COLO668 (cell line): ENCODE measurements at regions not wholly inside any gene's neighbourhood (a gene's known extent, or its start where the extent isn't known, plus 50 kb on each side); places are given as distances from the start of the nearest gene placed in this dataset.

Source experiments
- DNase-seq: peaks from one replicate; lab custom pipeline; 2025; ENCODE audit not compliant: unreplicated experiment; lab: John Stamatoyannopoulos, UW

DNA sequence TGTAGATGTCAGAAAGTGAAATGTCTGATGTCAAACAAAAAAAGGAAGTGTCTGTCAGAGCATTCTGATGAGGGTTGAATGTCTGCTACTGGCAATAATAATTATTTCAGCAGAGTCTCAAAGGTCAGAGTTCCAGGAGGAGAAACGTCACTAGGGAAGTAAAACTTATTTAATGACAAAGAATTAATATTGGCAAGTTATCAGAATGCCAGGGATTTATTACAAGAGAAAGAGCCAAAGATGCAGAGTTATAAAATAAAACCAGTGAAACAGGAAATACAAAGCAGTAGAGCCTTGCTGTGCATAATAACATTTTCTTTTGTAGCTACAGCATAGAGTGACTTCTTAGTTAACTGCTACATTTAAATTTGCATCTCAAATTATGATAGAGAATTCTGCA, 504.0 kb upstream of the LRRC4C start:
- DNase-seq = no peak

GRCh38 chr11:41970681-41971080, 511.2 kb upstream of the LRRC4C start:
- DNase-seq = no peak

GRCh38 chr11:41971592-41971991, 512.1 kb upstream of the LRRC4C start:
- no peak for DNase-seq

DNA sequence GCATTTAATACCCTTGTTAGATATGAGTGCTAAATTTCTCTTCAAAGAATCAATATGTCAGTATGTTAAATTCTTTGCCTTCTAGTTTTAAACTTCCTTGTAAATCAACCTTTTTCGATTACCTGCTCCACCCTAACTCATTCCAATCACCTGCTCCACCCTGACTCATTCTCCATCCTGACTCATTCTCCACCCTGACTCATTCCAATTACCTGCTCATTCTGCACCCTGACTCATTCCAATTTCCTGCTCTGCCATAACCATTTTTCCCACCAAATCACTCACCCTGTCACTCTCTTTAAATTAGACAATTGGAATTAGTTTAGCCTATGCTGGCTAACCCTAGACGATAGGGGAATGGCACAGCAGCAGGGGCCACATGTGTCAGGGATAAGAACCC, 519.5 kb upstream of the LRRC4C start:
- no peak for DNase-seq

DNA sequence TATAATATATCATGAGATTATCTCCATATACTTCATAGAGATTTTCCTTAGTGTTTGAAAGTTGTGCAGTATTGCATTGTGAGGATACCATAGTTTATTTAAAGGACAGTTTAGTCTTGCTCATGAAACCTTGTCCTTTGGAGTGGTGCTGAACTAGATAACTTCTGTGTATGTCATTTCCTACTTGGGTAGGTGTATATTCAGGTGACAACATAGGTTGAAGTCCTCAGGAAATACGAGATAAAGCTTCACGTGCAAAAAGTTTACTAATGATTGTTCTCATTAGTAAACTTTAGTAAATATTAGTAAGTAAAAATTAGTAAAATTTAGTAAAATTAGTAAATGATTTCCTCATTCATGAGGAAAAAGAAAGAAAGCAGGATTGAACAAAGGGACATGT, 521.3 kb upstream of the LRRC4C start:
- no peak for DNase-seq

DNA sequence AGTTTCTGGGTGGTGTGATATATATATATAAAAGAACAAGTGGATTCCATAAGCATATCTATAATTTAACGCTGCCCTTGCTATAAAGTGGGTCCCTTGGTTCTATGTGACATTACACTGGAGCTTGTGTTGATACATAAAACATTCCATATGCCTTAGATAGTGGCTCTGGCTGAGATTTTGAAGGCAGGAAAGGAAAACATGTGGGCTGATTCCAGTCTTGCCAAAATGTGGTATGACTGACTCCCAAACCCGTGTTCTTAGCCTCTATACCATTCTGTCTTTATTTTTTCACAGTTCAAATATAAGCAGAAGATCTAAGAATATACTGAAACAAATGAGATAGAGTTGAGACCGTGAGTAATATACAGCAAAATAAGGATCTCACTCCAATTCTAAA, 522.8 kb upstream of the LRRC4C start:
- DNase-seq = no peak

- DNase-seq = no peak
These were observed 523.5 kb upstream of the LRRC4C start for GRCh38 chr11:41982975-41983374.

- no peak for DNase-seq
These were observed 524.0 kb upstream of the LRRC4C start for GRCh38 chr11:41983475-41983874.

DNA sequence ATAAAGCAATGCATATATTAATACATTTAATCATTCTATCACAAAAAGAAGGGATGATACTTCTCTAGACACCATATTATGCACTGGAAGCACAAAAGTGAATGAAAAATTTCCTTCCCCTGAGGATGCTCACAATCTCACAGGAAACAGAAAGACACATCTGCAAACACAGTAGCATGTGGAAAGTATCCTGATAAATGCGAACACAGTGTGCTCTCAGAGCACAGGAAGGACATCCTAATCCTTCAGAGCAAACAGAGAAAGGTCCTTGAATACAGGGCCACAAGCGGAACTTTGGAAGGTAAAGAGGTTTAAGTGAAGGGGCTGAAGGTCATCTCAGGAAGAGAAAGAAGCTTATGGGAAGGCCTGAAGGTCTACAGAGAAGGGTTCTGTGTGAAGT, 524.6 kb upstream of the LRRC4C start:
- DNase-seq = no peak

DNA sequence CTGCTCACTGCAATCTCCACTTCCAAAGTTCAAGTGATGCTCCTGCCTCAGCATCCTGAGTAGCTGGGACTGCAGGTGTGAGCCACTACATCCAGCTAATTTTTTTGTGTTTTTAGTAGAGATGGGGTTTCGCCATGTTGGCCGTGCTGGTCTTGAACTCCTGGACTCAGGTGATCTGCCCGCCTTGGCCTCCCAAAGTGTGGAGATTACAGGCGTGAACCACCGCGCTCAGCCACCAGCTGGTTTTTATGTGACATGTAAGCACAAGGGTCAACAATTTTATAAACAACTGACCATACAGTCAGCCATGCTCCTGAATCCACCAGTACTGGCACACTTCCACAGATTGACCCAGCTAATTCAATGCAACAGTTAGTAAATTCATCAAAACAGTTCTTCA, 526.3 kb upstream of the LRRC4C start:
- no peak for DNase-seq

DNA sequence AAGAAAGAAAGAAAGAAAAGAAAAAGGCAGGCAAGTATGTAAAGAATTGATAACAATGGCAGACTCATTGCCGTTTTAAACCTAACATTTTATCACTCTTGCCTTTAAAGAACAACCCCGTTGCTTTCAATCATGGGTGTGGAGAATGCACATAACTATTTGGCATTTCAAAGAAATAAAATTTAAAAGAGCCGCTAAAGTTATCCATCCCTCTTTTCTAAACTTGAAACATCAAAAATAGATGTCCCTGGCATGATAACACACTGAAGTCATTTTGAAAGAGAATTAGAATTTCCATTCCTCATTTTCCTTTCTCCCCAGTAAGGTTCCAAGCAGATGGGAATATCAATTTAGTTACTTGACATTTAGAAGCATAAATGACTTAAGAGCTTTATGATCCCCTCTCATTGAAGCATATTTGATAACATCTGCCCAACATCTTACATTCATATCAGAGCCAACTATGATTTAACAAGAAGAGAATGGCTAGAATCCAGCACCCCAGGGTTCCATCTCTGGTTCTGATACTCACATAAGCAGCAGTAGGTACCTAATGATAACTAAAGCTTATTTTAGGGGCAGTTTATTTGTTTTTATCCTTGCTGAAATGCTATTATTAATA, 529.6 kb upstream of the LRRC4C start:
- no peak for DNase-seq

DNA sequence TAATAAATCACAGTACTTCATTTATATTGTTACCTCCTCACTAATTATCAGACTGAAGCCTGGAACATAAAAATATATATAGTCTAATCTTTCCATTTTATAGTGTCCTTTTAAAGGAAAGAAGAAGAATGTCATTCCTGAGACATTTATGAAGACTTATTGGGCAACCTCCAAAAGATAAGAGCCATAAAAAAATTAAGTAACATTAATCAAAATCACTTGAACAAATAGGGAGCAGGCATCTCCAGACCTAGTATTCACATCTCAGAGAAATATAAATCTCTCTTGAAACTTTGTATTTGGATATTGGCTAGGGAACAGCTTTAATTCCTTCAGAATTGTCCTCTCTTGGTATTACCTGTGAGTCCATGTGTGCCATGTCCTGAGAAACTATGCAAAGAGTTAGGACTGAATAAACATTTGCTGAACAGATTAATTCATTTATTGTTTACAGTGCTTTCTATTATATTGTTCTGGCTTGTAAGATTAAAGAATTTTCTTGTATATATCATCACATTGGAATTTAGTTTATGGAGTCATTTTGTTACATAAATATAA, 530.5 kb upstream of the LRRC4C start:
- no peak for DNase-seq

DNA sequence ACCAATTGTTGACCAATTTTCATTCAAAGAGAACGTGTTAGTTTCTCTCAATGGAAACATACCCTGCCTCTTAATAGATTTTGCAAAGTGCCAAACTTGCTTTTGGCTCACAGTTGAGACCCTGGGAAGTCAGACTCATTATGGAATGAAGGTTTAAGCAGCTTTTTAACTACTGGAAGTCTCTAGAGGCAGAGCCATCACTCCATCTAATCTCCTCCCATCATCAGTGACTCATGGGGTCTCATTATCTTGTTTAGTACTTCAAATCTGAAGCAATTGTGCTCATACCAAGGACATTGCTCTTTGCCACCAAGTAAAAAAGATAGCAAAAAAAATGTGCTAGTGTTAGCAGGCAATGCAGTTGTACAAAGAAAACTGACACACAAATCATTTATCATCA, 537.1 kb upstream of the LRRC4C start:
- DNase-seq = no peak

DNA sequence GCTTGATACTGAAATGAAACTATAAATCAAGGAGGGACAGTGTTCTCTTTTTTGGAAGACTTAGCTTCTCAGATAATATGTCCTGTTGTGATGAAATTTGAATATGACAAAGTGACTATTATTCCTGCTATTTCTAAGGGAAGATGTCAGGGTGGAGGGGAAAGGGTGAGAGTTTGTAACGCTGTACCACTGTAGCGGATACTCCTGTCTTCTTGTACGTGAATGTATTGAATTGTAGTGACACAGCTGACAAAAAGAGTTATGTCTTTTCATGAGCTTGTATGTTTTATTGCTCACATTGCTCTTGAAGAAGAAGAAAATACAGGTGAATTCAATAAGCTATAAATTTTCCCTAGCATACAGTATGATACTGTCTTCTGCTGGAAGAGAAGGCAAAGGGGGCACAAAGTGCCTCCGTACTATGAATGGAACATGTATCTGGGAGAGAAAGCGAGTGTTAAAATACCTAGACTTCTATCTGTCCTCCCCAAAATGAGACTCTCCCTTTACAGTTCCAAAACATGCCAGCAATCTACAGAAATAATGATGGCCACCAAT, 538.5 kb upstream of the LRRC4C start:
- no peak for DNase-seq

GRCh38 chr11:41999066-41999465, 539.6 kb upstream of the LRRC4C start:
- no peak for DNase-seq

DNA sequence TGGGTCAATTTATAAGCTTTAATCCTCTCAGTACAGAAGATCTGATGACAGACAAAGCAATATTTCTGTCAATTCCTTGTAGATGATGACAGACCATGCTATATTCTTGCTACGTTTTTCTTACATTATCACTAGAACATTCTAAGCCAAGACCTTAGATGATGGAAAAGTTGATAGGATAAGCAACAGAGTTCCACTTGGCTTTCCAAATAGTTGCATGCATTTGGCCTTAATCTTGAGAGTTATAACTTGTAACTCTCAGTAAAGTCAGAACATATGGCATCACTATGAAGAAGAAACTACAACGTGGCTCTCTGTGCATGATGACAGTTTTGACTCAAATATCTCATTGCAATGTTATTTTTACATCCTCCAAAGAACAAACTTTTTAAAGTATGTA, 544.3 kb upstream of the LRRC4C start:
- DNase-seq = no peak

DNA sequence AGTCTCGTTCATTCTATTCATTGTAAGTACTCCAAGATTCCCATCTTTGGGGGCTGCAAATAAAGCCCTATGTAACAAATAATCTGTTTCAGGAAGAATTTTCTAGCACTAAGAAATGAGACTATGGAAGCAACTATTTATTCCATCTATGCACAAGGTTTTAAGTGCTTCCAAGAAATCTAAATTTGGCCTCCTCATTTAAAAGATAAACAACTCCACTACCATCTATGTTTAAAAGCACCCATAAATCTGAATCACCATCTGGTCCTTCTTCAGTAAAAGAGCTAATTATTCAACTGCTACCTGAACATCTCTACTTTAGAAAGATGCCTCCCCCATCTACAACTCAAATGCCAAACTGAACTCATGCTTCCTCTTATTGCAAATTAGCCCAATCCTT, 547.3 kb upstream of the LRRC4C start:
- no peak for DNase-seq

DNA sequence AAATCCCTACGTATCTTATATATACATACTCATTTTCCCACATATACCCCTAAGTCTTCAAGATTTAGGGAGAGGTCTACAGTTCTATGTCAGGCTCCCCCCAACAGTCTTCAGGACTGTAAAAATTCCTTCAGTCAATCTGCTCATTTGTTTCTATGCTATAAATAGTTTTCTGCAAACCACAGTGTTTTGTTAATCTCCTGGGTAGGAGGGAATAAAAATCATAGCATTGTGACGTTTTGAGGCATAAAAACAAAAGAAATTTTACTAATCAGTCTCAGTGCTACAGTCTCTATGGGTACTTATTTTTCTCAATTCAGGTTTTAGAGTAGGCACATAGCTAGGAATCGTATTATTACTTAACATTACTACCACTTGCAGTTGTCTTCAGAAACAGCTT, 552.8 kb upstream of the LRRC4C start:
- no peak for DNase-seq

DNA sequence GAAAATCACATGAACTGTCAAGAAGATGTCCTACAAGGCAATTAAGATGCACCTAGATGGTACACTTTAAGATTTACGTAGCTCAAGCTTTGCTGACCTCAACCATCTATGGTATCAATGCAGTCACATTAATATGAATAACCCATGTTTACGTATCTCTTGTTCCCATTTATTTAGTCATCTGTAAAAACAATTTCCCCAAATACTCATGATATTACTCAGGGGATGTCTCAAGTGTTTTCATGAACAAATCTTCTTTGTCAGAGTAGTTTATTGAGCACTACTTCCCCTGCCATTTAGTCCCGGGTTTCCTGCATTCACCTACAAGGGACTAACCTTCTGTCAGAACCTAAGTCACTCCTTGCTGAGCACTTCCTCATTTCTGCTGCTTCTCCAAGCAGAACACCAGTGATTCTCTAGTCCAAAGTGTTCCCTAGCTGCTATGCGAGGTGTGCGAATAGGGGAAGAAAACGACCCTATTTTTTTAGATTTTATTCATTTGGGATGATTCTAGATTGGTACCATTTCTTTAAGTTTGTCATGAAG, 554.3 kb upstream of the LRRC4C start:
- DNase-seq = no peak

DNA sequence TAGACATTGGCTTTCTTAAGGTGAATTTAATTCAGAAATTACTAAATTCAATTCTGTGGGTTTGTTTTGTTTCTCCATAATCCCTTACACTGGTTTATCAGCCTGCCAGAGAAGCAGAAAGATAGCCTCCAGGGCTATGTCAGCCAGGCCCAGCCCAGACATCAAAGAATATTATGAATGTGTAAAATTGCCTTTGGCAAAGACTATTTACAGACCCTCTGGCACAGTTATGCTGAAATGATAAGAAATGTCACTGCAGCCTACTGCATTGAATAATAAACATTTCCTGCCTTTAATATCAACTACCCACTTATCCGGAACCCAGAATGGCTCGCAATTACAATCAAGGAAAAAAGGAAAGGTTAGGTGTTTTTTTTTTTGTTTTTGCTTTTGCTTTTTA, 562.5 kb upstream of the LRRC4C start:
- no peak for DNase-seq

- no peak for DNase-seq
These were observed 563.8 kb upstream of the LRRC4C start for GRCh38 chr11:42023267-42023666.

- DNase-seq = no peak
These were observed 565.8 kb upstream of the LRRC4C start for GRCh38 chr11:42025121-42025803.
